ENCODE measurements at regions not wholly inside any gene's neighbourhood (a gene's known extent, or its start where the extent isn't known, plus 50 kb on each side); places are given as distances from the start of the nearest gene placed in this dataset.

DNA sequence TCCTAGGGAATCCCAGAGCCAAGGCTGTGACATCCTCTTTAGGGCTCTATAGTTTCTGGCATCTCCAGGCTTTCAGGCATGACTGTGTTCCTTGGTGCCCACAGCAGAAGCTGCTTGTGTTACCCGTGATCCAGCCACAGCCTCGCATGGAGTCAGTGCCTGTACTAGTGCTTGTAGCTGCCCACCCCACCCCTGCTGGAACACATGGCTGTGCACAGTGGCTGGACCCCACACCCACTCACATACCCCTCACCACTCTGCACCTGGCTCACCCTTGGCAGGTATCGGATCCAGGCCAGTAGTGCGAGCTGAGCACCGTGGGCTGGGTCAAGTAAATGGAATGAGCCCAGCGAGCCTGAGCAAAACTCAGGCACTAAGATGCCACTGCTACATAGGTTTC, 934.7 kb upstream of the PRMT6 start:
- DNase-seq (ENCODE audit: extremely low read depth, low read depth), result no peak
- no peak overlapping the region for H3K4me3 ChIP-seq (replicated peaks; ENCODE audit: low read depth, low read length)
- TF ChIP-seq, protein P1, sequence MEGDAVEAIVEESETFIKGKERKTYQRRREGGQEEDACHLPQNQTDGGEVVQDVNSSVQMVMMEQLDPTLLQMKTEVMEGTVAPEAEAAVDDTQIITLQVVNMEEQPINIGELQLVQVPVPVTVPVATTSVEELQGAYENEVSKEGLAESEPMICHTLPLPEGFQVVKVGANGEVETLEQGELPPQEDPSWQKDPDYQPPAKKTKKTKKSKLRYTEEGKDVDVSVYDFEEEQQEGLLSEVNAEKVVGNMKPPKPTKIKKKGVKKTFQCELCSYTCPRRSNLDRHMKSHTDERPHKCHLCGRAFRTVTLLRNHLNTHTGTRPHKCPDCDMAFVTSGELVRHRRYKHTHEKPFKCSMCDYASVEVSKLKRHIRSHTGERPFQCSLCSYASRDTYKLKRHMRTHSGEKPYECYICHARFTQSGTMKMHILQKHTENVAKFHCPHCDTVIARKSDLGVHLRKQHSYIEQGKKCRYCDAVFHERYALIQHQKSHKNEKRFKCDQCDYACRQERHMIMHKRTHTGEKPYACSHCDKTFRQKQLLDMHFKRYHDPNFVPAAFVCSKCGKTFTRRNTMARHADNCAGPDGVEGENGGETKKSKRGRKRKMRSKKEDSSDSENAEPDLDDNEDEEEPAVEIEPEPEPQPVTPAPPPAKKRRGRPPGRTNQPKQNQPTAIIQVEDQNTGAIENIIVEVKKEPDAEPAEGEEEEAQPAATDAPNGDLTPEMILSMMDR (IDR thresholded peaks at IDR 0.05; ENCODE audit: low read depth, low read length, missing control alignments), result no peak

DNA sequence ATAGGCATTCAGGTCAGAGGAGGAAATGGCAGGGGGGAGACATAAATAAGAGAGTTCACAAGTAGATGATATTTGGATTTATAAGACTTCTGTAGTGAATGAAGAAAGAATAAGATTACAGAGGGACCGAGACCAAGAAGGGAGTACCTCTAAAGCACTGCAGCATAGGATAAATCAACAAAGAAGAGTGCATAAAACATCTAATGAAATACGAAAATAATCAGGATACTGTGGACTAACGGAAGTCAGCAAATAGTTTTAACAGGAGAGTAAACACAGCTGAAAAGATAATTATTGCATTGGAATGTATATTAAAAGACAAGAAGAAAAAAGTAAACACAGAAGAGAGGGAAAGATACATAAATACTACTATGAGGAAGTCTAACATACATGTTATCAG, 921.9 kb upstream of the PRMT6 start:
- TF ChIP-seq, protein P1 (IDR thresholded peaks at IDR 0.05; ENCODE audit: low read depth, low read length, missing control alignments), result no peak
- DNase-seq (ENCODE audit: extremely low read depth, low read depth), result no peak

DNA sequence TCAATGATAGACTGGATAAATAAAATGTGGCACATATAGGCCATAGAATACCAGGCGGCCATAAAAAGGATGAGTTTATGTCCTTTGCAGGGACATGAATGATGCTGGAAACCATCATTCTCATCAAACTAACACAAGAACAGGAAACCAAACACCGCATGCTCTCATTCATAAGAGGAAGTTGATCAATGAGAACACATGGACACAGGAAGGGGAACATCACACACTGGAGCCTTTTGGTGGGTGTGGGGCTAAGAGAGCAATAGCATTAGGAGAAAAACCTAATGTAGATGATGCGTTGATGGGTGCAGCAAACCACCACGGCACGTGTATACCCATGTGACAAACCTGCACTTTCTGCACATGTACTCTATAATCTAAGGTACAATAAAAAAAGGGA, 883.4 kb upstream of the PRMT6 start:
- TF ChIP-seq, protein P1 (IDR thresholded peaks at IDR 0.05; ENCODE audit: low read depth, low read length, missing control alignments), result no peak
- H3K4me3 ChIP-seq (replicated peaks; ENCODE audit: low read depth, low read length), result no peak overlapping the region
- no peak for DNase-seq (ENCODE audit: extremely low read depth, low read depth)

More for the DNA sequence above, 921.9 kb upstream of the PRMT6 start:
- H3K4me3 ChIP-seq (replicated peaks; ENCODE audit: low read depth, low read length), result no peak overlapping the region

DNA sequence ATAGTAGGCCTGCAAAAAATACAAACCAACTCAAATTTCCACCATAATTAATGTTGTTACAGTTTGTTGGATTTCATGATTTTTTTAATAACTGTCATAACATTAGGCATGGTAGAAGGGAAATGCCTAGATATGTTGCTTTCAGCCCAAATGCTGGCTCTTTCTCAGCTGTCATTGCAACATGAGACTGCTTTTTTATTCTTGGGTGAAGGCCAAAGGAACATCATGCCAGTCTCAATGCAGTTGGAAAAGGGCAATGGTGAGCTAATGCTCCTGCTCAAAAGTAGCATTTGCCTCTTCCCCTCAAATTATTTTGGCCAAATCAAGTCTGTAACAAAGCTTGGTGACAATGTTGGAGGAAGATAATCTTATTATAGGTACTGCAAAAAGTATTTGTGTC, 877.7 kb upstream of the PRMT6 start:
- no peak for DNase-seq (ENCODE audit: extremely low read depth, low read depth)
- no peak overlapping the region for H3K4me3 ChIP-seq (replicated peaks; ENCODE audit: low read depth, low read length)
- TF ChIP-seq, protein P1 (IDR thresholded peaks at IDR 0.05; ENCODE audit: low read depth, low read length, missing control alignments), result no peak

DNA sequence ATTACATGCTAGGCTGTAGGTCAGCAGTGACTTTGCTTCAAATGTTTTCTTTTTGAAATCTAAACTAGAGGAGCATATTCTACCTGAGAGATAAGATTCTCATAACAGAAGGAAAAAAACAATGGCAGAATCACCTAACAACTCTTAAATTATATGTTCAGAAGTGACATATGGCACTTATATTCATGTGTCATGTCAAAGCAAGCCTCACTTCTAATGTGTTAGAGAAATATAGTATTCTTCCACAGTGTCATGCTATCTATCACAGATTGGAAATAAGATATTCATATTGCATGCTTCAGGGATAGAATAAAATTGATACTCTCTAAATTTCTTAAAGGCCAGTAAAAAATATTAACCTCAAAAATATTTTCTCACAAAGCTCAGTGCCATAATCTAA, 874.6 kb upstream of the PRMT6 start:
- DNase-seq (ENCODE audit: extremely low read depth, low read depth), result no peak
- TF ChIP-seq, protein P1 (IDR thresholded peaks at IDR 0.05; ENCODE audit: low read depth, low read length, missing control alignments), result no peak

DNA sequence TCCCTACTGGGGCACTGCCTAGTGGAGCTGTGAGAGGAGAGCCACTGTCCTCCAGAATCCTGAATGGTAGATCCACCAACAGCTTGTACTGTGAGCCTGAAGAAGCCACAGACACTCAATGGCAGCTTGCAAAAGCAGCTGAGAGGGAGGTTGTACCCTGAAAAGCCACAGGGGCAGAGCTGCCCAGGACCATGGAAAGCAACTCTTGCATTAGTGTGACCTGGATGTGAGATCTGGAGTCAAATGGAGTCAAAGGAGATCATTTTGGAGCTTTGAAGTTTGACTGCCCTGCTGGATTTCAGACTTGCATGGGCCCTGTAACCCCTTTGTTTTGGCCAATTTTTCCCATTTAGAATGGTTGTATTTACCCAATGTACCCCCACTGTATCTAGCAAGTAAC, 871.4 kb upstream of the PRMT6 start:
- TF ChIP-seq, protein P1 (IDR thresholded peaks at IDR 0.05; ENCODE audit: low read depth, low read length, missing control alignments), result no peak
- DNase-seq (ENCODE audit: extremely low read depth, low read depth), result no peak
- no peak overlapping the region for H3K4me3 ChIP-seq (replicated peaks; ENCODE audit: low read depth, low read length)

More for the DNA sequence above, 874.6 kb upstream of the PRMT6 start:
- H3K4me3 ChIP-seq (replicated peaks; ENCODE audit: low read depth, low read length), result no peak overlapping the region

DNA sequence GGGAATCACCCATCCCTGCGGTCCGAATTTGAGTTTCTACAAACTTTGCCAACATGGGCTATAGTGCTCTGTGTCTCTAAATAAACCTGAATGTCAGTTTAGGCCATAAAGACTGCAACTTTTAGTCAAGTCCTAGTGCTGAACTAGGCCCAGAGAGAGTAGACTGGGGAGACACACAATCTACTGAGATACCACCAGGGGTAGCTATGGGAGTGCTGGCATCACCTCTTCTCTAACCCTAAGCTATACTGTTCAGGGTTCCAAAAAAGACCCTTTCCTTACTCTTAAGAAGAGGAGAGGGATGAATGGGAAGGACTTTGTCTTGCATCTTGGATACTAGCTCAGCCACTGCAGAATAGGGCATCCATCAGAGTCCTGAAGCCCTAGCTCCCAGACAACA, 866.7 kb upstream of the PRMT6 start:
- TF ChIP-seq, protein P1 (IDR thresholded peaks at IDR 0.05; ENCODE audit: low read depth, low read length, missing control alignments), result no peak
- no peak for DNase-seq (ENCODE audit: extremely low read depth, low read depth)
- H3K4me3 ChIP-seq (replicated peaks; ENCODE audit: low read depth, low read length), result no peak overlapping the region
